ENCODE measurements at regions not wholly inside any gene's neighbourhood (a gene's known extent, or its start where the extent isn't known, plus 50 kb on each side); places are given as distances from the start of the nearest gene placed in this dataset.

DNA sequence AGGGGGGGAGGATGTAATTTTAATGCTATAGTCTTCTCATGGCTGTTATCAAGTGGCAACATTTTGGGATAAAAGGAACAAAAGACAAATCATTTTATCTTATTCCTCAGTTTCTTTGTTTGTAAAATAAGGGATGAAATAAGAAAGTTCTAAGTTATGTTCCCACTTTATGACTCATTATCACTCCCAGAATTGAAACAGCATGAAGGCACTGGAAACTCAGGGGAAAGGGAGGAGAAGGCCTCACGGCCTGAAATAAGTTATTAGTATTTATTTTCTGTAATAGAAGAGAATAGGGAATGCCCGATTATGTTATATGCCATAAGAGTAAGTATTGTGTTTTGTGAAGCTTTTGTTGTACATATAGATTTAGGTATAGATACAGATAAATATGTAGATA is 85.0 kb upstream of the NAMPT start:
- TF ChIP-seq, protein P1, sequence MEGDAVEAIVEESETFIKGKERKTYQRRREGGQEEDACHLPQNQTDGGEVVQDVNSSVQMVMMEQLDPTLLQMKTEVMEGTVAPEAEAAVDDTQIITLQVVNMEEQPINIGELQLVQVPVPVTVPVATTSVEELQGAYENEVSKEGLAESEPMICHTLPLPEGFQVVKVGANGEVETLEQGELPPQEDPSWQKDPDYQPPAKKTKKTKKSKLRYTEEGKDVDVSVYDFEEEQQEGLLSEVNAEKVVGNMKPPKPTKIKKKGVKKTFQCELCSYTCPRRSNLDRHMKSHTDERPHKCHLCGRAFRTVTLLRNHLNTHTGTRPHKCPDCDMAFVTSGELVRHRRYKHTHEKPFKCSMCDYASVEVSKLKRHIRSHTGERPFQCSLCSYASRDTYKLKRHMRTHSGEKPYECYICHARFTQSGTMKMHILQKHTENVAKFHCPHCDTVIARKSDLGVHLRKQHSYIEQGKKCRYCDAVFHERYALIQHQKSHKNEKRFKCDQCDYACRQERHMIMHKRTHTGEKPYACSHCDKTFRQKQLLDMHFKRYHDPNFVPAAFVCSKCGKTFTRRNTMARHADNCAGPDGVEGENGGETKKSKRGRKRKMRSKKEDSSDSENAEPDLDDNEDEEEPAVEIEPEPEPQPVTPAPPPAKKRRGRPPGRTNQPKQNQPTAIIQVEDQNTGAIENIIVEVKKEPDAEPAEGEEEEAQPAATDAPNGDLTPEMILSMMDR (IDR thresholded peaks at IDR 0.05 in 8 of 11, conservative IDR thresholded peaks at IDR 0.05 in 3 of 11): no peak
- TF ChIP-seq POLR2A (IDR thresholded peaks at IDR 0.05): no peak

Measured in spleen (tissue), 7 donors.